DOHH2 (cell line): ENCODE measurements at regions not wholly inside any gene's neighbourhood (a gene's known extent, or its start where the extent isn't known, plus 50 kb on each side); places are given as distances from the start of the nearest gene placed in this dataset.

Experiments used
- H3F3A ChIP-seq: fragments of 200-600 bp; sonication (generic), shearing (Covaris generic); 2 replicates; pipeline ENCODE4 v1.6.0; 2016; ENCODE audit warnings: antibody characterized with exemption, mild to moderate bottlenecking; ENCODE audit not compliant: control insufficient read depth, insufficient read depth
- H3K27ac ChIP-seq: fragments of 200-600 bp; sonication (generic); 2 replicates; pipeline ENCODE4 v1.5.1; 2014; ENCODE audit warnings: low read depth, mild to moderate bottlenecking, low read length, moderate library complexity
- H3K27me3 ChIP-seq: fragments of 200-600 bp; sonication (generic); 2 replicates; pipeline ENCODE4 v1.6.1; 2014; ENCODE audit warnings: mild to moderate bottlenecking, low read length, mixed read lengths; ENCODE audit not compliant: control insufficient read depth
- H3K36me3 ChIP-seq: fragments of 200-600 bp; sonication (generic); 2 replicates; pipeline ENCODE4 v1.6.1; 2014; ENCODE audit warnings: mild to moderate bottlenecking, low read length, moderate library complexity, mixed read lengths; ENCODE audit not compliant: control insufficient read depth
- H3K4me1 ChIP-seq: fragments of 200-600 bp; sonication (generic); 2 replicates; pipeline ENCODE4 v1.6.1; 2014; ENCODE audit warnings: mild to moderate bottlenecking, low read length, mixed read lengths; ENCODE audit not compliant: control insufficient read depth
- H3K4me2 ChIP-seq: fragments of 200-600 bp; sonication (generic); 2 replicates; pipeline ENCODE4 v1.6.0; 2014; ENCODE audit warnings: mild to moderate bottlenecking, low read length, moderate library complexity
- H3K4me3 ChIP-seq: fragments of 200-600 bp; sonication (generic); 2 replicates; pipeline ENCODE4 v1.5.1; 2014; ENCODE audit warnings: mild to moderate bottlenecking, low read length, mixed read lengths
- H3K79me2 ChIP-seq: fragments of 200-600 bp; sonication (generic); 2 replicates; pipeline ENCODE4 v1.6.1; 2014; ENCODE audit warnings: mild to moderate bottlenecking, low read length, mixed read lengths; ENCODE audit not compliant: control insufficient read depth
- H3K9me2 ChIP-seq: fragments of 200-600 bp; sonication (generic); replicated peaks from 2 replicates; pipeline ENCODE4 v1.6.1; 2014; ENCODE audit warnings: mild to moderate bottlenecking, low read length, mixed read lengths; ENCODE audit not compliant: control insufficient read depth
- H3K9me3 ChIP-seq: fragments of 200-600 bp; sonication (generic); 2 replicates; pipeline ENCODE4 v1.6.1; 2014; ENCODE audit warnings: antibody characterized with exemption, low read length, mixed read lengths; ENCODE audit not compliant: control insufficient read depth, insufficient read depth
- H4K20me1 ChIP-seq: fragments of 200-600 bp; sonication (generic); 2 replicates; pipeline ENCODE4 v1.6.0; 2014; ENCODE audit warnings: low read depth, mild to moderate bottlenecking, antibody characterized with exemption, low read length, moderate library complexity; ENCODE audit not compliant: control insufficient read depth, insufficient read depth
- EZH2phosphoT487 ChIP-seq: fragments of 200-600 bp; sonication (generic); IDR thresholded peaks from 2 replicates; pipeline ENCODE4 v1.6.1; 2017; ENCODE audit warnings: borderline replicate concordance, mild to moderate bottlenecking, antibody characterized with exemption, low read length, moderate library complexity, mixed read lengths
- TF ChIP-seq, protein P1 (sequence below): fragments of 200-600 bp; sonication (generic); IDR thresholded peaks from one replicate; pipeline ENCODE4 v1.5.1; 2014; ENCODE audit warnings: antibody characterized with exemption, mild to moderate bottlenecking, low read depth, low read length; ENCODE audit not compliant: poor library complexity, severe bottlenecking

DNA sequence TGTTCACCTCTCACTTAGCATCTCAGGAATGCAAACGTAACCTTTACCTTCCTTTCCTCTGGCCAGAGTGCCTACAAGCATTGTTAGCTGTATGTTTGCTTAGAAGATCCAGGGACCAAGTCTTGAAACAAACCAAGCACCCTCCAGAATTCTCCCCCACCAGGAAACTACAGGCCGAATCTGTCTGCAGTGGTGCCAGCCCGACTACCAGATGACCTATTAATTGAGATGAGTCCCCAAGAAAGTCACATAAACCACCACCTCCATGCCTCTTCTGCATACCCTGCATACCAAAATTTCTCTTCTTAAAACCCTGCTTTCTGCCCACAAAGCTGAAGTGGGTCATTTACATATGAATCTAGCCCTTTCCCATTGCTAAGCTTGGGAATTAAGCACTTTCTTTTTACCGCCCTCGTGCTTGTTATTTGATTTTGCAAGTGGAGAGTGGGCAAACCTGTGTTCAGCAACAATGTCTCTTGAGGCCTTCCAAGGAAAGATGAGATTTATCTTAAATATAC is 1239.1 kb downstream of the CDH12 start:
- Histone ChIP-seq H3K4me3 (no peak overlapping the region), H3K36me3 (no peaks in the 10 kb centered on the region), H3K4me1 (no peaks in the 10 kb centered on the region), H3K27ac (no peak overlapping the region), H3K9me2 (no peaks in the 10 kb centered on the region), H3K9me3 (no peaks in the 10 kb centered on the region), H4K20me1 (no peaks in the 10 kb centered on the region), H3K79me2 (no peaks in the 10 kb centered on the region), H3K27me3 (no peaks in the 10 kb centered on the region), H3F3A (no peaks in the 10 kb centered on the region), H3K4me2 (no peak overlapping the region)
- TF ChIP-seq EZH2phosphoT487: no peak
- TF ChIP-seq, protein P1, sequence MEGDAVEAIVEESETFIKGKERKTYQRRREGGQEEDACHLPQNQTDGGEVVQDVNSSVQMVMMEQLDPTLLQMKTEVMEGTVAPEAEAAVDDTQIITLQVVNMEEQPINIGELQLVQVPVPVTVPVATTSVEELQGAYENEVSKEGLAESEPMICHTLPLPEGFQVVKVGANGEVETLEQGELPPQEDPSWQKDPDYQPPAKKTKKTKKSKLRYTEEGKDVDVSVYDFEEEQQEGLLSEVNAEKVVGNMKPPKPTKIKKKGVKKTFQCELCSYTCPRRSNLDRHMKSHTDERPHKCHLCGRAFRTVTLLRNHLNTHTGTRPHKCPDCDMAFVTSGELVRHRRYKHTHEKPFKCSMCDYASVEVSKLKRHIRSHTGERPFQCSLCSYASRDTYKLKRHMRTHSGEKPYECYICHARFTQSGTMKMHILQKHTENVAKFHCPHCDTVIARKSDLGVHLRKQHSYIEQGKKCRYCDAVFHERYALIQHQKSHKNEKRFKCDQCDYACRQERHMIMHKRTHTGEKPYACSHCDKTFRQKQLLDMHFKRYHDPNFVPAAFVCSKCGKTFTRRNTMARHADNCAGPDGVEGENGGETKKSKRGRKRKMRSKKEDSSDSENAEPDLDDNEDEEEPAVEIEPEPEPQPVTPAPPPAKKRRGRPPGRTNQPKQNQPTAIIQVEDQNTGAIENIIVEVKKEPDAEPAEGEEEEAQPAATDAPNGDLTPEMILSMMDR: no peak

DNA sequence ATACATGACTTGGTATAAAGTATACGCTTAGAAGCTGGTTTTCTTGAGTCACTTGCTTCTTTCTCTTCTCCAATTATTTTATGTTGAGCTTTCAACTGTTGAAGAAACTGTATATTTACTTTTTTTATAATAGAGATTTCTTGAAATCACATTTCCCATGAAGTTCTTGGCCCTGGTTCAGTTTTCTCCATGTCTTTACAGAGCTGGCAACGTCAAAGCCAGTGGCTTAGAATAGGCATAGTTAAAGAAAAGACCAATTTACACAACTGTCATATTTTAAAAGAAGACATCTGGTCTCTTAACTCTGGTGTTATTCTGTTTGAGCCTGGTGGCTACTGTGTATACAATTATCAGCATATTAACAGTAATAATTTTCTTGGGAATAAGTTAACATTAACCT is 1249.3 kb downstream of the CDH12 start:
- no peak overlapping the region for H3K4me2 ChIP-seq
- H3K27me3 ChIP-seq: no peaks in the 10 kb centered on the region
- no peak overlapping the region for H3K27ac ChIP-seq
- H3K79me2 ChIP-seq: no peaks in the 10 kb centered on the region
- no peaks in the 10 kb centered on the region for H3K9me2 ChIP-seq
- no peaks in the 10 kb centered on the region for H4K20me1 ChIP-seq
- H3K36me3 ChIP-seq: no peaks in the 10 kb centered on the region
- H3K4me1 ChIP-seq: no peaks in the 10 kb centered on the region
- H3F3A ChIP-seq: no peaks in the 10 kb centered on the region
- no peak for TF ChIP-seq EZH2phosphoT487
- TF ChIP-seq, protein P1: no peak
- H3K9me3 ChIP-seq: no peaks in the 10 kb centered on the region
- H3K4me3 ChIP-seq: no peak overlapping the region

DNA sequence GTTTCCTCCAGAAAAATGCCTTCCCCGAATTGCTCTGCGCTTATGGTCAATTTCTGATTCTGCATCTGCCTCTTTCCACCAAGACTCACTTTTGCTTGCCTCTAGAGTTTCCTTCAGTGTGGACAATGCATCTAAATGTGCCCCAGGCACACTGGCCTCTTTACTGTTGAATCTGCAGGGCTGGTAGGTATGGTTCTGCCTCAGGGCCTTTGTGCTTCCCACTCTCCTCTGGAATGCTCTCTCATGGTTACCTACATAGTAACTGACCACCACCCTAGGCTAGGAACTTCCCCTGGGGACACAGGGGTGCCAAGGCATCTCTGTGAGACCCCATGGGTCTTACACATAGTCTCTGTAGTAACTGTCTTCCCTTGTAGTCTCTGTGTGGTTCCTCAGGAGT is 1258.6 kb downstream of the CDH12 start:
- Histone ChIP-seq H4K20me1 (no peaks in the 10 kb centered on the region), H3K79me2 (no peaks in the 10 kb centered on the region), H3K36me3 (no peaks in the 10 kb centered on the region), H3K9me3 (no peaks in the 10 kb centered on the region), H3K4me2 (no peak overlapping the region), H3F3A (no peaks in the 10 kb centered on the region), H3K27me3 (no peaks in the 10 kb centered on the region), H3K4me3 (no peak overlapping the region), H3K4me1 (no peaks in the 10 kb centered on the region), H3K9me2 (no peaks in the 10 kb centered on the region), H3K27ac (no peak overlapping the region)
- TF ChIP-seq, protein P1: no peak
- TF ChIP-seq EZH2phosphoT487: no peak
